Transverse colon (tissue), 4 donors: ENCODE measurements at regions not wholly inside any gene's neighbourhood (a gene's known extent, or its start where the extent isn't known, plus 50 kb on each side); places are given as distances from the start of the nearest gene placed in this dataset.

Experiments used
- DNase-seq: peaks from one replicate; pipeline ENCODE4 v3.0.0-alpha.2; 2019
- H3K27ac ChIP-seq, 4 donors: fragments of 200-600 bp; sonication (generic); 2 replicates each; pipeline ENCODE4 v1.5.1; 2016 to 2018; ENCODE audit warnings: inconsistent platforms in 4 of 4
- H3K27me3 ChIP-seq: fragments of 200-600 bp; sonication (generic); 2 replicates; pipeline ENCODE4 v1.5.1; 2017; ENCODE audit warnings: inconsistent platforms
- H3K36me3 ChIP-seq, 4 donors: fragments of 200-600 bp; sonication (generic); 2 replicates each; pipeline ENCODE4 v1.5.1; 2017 to 2019; ENCODE audit warnings: inconsistent platforms in 4 of 4
- H3K4me1 ChIP-seq, 4 donors: fragments of 200-600 bp; sonication (generic); 2 replicates each; pipeline ENCODE4 v1.5.1; 2017 to 2020; ENCODE audit warnings: inconsistent platforms in 4 of 4
- H3K4me3 ChIP-seq, 4 donors: fragments of 200-600 bp; sonication (generic); 1 replicate in 1 of 4; 2 replicates in 3 of 4; pipeline versions ENCODE4 v1.5.1 to v1.6.1; 2017 to 2019; ENCODE audit warnings: inconsistent platforms in 4 of 4
- H3K9me3 ChIP-seq, 2 donors: fragments of 200-600 bp; sonication (generic); 2 replicates each; pipeline ENCODE4 v1.5.1; 2017 to 2019; ENCODE audit warnings: inconsistent platforms in 2 of 2
- EP300 ChIP-seq: sonication (generic); formaldehyde crosslinking; IDR thresholded peaks from one replicate; pipeline ENCODE4 v1.6.1; 2017; ENCODE audit warnings: antibody characterized with exemption, low read depth
- POLR2A ChIP-seq: fragments of 450-650 bp; IDR thresholded peaks from one replicate; pipeline ENCODE4 v1.6.1; 2016; ENCODE audit warnings: antibody characterized with exemption, mild to moderate bottlenecking, moderate library complexity
- POLR2AphosphoS5 ChIP-seq, 3 donors: sonication (generic); formaldehyde crosslinking; IDR thresholded peaks; one replicate each; pipeline ENCODE4 v1.6.1; 2016; ENCODE audit warnings: antibody characterized with exemption in 3 of 3
- WGBS, 2 donors: methylation state at CpG; one replicate each; pipeline ENCODE4 v1.1.5; 2018; ENCODE audit warnings: low coverage in 1 of 2; 5-methylcytosine and 5-hydroxymethylcytosine counted together
- in situ Hi-C, 4 donors: fragments of 200-750 bp; cut with MboI; loops; one replicate each; pipeline versions ENCODE4 v1.15.0 to v1.15.1; 2017; ENCODE audit warnings: low sequenced_read_pairs in 3 of 4, low pct_ligation_motif_present in 1 of 4, low pct_unique_long_range_greater_than_20kb in 1 of 4
- intact Hi-C: fragments of 100-400 bp; cut with DNase I; formaldehyde crosslinking; loops from one replicate; pipeline ENCODE4 v1.15.1; 2023; ENCODE audit warnings: low total_unique reads
- TF ChIP-seq, protein P1 (sequence below), 5 experiments: fragments of 200-600 bp in 3 of 5; fragments of 450-650 bp in 2 of 5; sonication (generic) in 3 of 5; IDR thresholded peaks; 1 replicate in 2 of 5; 2 replicates in 3 of 5; pipeline ENCODE4 v1.5.1; 2016 to 2017; ENCODE audit warnings: antibody characterized with exemption in 5 of 5, inconsistent platforms in 3 of 5, mild to moderate bottlenecking in 2 of 5, moderate library complexity in 1 of 5

DNA sequence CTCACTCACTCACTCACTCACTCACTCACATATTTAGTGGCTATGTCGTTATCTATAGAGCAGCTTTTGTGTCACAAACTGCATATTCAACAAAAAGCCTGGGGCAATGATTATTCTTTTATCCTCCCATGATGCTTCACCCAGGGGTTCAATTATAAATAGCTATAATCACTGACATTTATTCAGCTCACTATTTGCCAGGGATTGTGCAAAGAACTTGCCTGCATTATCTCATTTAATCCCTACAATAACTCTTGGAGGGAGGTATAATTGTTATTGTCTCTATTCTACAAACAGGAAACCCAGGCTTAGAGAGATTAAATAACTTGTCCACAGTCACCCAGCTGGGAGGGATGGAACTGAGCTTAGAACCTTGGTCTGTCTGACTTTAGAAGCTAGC, 298.0 kb upstream of the MSX2 start:
- Histone ChIP-seq H3K27ac (no peak overlapping the region), H3K4me3 (no peak overlapping the region), H3K27me3 (no peaks in the 10 kb centered on the region), H3K36me3 (no peaks in the 10 kb centered on the region), H3K4me1 (no peaks in the 10 kb centered on the region), H3K9me3 (no peaks in the 10 kb centered on the region)
- intact Hi-C loops: no loop called here
- TF ChIP-seq POLR2AphosphoS5 (IDR thresholded peaks at IDR 0.05) (no peak), EP300 (no peak), POLR2A (no peak)
- TF ChIP-seq, protein P1, sequence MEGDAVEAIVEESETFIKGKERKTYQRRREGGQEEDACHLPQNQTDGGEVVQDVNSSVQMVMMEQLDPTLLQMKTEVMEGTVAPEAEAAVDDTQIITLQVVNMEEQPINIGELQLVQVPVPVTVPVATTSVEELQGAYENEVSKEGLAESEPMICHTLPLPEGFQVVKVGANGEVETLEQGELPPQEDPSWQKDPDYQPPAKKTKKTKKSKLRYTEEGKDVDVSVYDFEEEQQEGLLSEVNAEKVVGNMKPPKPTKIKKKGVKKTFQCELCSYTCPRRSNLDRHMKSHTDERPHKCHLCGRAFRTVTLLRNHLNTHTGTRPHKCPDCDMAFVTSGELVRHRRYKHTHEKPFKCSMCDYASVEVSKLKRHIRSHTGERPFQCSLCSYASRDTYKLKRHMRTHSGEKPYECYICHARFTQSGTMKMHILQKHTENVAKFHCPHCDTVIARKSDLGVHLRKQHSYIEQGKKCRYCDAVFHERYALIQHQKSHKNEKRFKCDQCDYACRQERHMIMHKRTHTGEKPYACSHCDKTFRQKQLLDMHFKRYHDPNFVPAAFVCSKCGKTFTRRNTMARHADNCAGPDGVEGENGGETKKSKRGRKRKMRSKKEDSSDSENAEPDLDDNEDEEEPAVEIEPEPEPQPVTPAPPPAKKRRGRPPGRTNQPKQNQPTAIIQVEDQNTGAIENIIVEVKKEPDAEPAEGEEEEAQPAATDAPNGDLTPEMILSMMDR (IDR thresholded peaks at IDR 0.05): no peak
- WGBS, 2 donors: 57 to 60% methylated on average over 1 of the region's 1 CpG
- DNase-seq: no peak
- in situ Hi-C loops: no loop called here

DNA sequence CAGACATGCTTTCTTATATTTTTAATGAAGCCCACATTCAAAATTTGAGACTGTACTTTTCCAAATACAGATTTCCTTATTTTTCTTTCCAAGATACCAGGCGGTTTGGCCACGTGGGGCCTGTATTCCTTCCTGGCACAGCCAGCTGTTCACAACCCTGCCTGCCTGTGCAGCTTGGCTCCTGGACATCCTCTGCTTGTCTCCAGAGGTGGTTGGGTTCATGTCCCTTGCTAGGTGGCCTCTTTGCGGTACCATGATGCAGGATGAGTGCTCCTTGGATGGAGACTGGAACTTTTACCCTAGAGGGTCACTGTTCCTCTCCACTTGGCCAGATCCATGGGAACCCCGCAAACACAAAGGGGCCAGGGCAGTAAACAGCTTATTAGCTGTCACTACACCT, 297.5 kb upstream of the MSX2 start:
- no peak for DNase-seq
- Histone ChIP-seq H3K27me3 (no peaks in the 10 kb centered on the region), H3K4me1 (no peaks in the 10 kb centered on the region), H3K27ac (no peak overlapping the region), H3K36me3 (no peaks in the 10 kb centered on the region), H3K9me3 (no peaks in the 10 kb centered on the region), H3K4me3 (no peak overlapping the region)
- TF ChIP-seq POLR2AphosphoS5 (IDR thresholded peaks at IDR 0.05): no peak
- TF ChIP-seq, protein P1 (IDR thresholded peaks at IDR 0.05): no peak
- no peak for TF ChIP-seq EP300
- no peak for TF ChIP-seq POLR2A
- WGBS, 2 donors: 75% methylated on average over 3 of the region's 4 CpGs; no CpG with 5 or more reads in 1 of the 2 donors
- intact Hi-C loops: no loop called here
- in situ Hi-C loops: no loop called here

DNA sequence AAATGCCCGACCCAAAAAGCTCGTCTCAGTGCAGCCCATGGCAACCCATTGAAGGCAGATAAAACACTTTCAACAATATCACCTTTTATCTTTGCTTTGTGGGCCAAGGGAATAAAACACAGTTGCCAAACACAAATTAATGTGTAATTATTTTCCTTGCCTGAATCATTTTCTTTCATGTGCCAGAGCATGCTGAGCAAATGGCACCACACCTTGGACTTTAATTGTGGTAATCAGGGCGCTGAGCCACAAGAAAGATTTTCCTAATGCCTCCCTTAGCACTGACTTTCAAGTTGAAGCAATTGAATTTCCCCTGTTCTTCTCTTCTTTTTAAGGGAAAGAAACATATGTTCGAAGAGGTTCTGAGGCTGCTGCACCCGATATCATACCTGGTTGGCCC, 297.1 kb upstream of the MSX2 start:
- 60 to 62% methylated on average over 3 to 5 of the region's 5 CpGs for WGBS, 2 donors
- H3K27ac ChIP-seq: no peak overlapping the region
- TF ChIP-seq, protein P1 (IDR thresholded peaks at IDR 0.05): no peak
- TF ChIP-seq POLR2A: no peak
- TF ChIP-seq EP300: no peak
- TF ChIP-seq POLR2AphosphoS5 (IDR thresholded peaks at IDR 0.05): no peak
- in situ Hi-C loops (no loop called here), intact Hi-C loops (no loop called here)
- no peaks in the 10 kb centered on the region for H3K9me3 ChIP-seq
- H3K4me3 ChIP-seq: no peak overlapping the region
- H3K4me1 ChIP-seq: no peaks in the 10 kb centered on the region
- no peaks in the 10 kb centered on the region for H3K36me3 ChIP-seq
- no peak for DNase-seq
- H3K27me3 ChIP-seq: no peaks in the 10 kb centered on the region

- Histone ChIP-seq H3K27me3 (no peaks in the 10 kb centered on the region), H3K4me3 (no peak overlapping the region), H3K9me3 (no peaks in the 10 kb centered on the region), H3K4me1 (no peaks in the 10 kb centered on the region), H3K27ac (no peak overlapping the region), H3K36me3 (no peaks in the 10 kb centered on the region)
- WGBS, 2 donors: 82 to 85% methylated on average over 6 of the region's 6 CpGs
- intact Hi-C loops (no loop called here), in situ Hi-C loops (no loop called here)
- no peak for DNase-seq
- no peak for TF ChIP-seq EP300
- no peak for TF ChIP-seq POLR2A
- TF ChIP-seq, protein P1 (IDR thresholded peaks at IDR 0.05): no peak
- TF ChIP-seq POLR2AphosphoS5 (IDR thresholded peaks at IDR 0.05): no peak
Measured at GRCh38 chr5:174428895-174429294, 295.5 kb upstream of the MSX2 start.
